ENCODE measurements at regions not wholly inside any gene's neighbourhood (a gene's known extent, or its start where the extent isn't known, plus 50 kb on each side); places are given as distances from the start of the nearest gene placed in this dataset.

DNA sequence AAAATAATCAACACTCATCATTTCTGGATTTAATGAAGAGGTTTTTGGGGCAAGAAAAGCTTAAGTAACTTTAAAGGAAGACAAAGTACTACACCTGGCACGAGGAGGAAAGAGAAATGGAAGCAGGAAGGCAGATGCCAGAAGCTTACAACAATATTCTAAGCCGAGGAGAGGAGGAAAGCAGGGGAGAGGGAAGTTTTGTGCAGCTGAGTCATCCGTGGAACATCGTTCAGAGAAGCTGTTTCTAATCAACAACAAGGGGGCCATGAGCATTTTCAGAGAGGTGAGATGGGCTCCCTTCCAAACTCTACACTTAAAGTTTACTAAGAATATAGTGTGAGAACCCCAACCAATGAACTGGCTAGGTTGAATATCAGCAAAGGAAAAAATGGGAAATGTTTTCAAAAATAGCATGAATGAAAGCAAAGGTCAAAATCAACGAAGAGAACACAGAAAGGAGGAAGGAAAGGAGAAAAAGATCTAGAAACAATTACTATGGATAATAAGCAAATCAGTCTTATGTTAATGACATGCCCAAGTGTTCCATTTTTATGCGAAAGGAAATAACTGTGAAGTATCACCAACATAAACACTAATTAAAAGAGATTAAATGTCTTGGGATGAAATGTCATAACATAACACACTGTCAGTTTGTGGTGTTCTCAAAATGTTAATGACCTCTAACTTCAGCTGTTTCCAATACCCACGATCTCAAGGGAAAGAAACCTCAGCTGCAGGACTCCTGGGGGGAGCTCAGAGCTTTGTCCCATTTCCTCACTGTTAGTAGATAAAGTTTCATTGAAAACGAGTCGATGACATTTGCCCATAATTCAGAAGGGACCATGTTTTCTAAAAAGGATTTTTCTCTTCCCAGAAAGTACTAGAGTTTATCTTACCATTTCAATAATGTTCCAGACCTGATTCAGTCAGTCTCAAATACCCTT, 203.4 kb upstream of the STXBP5 start:
- no peaks in the 10 kb centered on the region for H3K36me3 ChIP-seq
- H3K27ac ChIP-seq: no peak overlapping the region
- WGBS, 2 donors: 15 to 19% methylated on average over 9 of the region's 9 CpGs
- TF ChIP-seq CTCF (IDR thresholded peaks at IDR 0.05) (no peak), POLR2A (IDR thresholded peaks at IDR 0.05) (no peak), EP300 (IDR thresholded peaks at IDR 0.05) (no peak)
- no peaks in the 10 kb centered on the region for H3K27me3 ChIP-seq
- DNase-seq (ENCODE audit: low spot score in 2 of 2): no peak
- H3K4me1 ChIP-seq: peaks cover 0 to 14% (median 3%) of the 10 kb centered on the region in 4 donors
- H3K4me3 ChIP-seq: no peak overlapping the region
- H3K9me3 ChIP-seq: no peaks in the 10 kb centered on the region

DNA sequence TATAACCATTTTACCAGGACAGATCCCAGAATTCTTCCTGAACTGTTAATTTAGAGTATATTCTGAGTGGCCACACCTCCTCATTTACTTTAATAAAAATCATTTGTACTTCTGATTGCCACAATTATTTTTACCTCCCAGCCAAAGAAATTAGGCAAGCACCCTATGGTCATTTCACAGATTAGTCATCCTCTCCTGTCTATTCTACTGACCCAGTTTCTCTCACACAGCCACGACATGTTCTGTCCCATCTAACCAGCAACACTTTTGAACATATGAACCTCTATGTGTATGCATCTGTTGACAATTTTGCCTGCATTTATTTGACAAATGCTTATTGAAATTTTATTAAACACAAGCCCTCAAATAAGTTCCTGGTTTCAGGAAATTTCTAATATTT, 202.6 kb upstream of the STXBP5 start:
- WGBS, 2 donors: 60 to 64% methylated on average over 1 of the region's 1 CpG
- H3K27ac ChIP-seq: no peak overlapping the region
- no peaks in the 10 kb centered on the region for H3K9me3 ChIP-seq
- H3K36me3 ChIP-seq: no peaks in the 10 kb centered on the region
- H3K27me3 ChIP-seq: no peaks in the 10 kb centered on the region
- TF ChIP-seq POLR2A (IDR thresholded peaks at IDR 0.05) (no peak), EP300 (IDR thresholded peaks at IDR 0.05) (no peak), CTCF (IDR thresholded peaks at IDR 0.05) (no peak)
- no peak for DNase-seq (ENCODE audit: low spot score in 2 of 2)
- H3K4me1 ChIP-seq: peaks cover 0 to 14% (median 3%) of the 10 kb centered on the region in 4 donors
- H3K4me3 ChIP-seq: no peak overlapping the region

- no peak for DNase-seq (ENCODE audit: low spot score in 2 of 2)
- Histone ChIP-seq H3K36me3 (no peaks in the 10 kb centered on the region), H3K9me3 (no peaks in the 10 kb centered on the region), H3K4me1 (peaks cover 0 to 14% (median 3%) of the 10 kb centered on the region in 4 donors), H3K27me3 (no peaks in the 10 kb centered on the region), H3K27ac (no peak overlapping the region), H3K4me3 (no peak overlapping the region)
- TF ChIP-seq CTCF (IDR thresholded peaks at IDR 0.05) (no peak), POLR2A (IDR thresholded peaks at IDR 0.05) (no peak), EP300 (IDR thresholded peaks at IDR 0.05) (no peak)
Measured at GRCh38 chr6:147003186-147003585, 201.0 kb upstream of the STXBP5 start.

DNA sequence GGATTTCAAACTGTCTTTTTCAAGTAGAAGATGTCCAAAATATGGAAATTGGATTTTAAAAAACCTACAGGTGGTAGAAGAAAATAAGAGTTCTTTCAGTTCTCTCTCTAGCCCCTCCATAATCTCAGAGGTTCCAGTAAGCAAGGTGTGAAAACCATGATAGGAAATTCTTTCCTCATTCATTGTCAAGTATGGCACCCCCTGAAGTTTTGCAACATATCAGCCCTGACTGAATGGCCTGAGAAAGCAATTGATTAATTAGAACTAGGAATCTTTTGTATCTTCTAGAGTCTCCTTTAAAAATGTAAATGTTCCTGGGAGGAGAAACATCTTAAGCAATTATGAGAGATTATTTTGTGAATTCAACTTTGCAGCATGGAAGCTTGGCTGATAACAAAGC, 198.7 kb upstream of the STXBP5 start:
- no peaks in the 10 kb centered on the region for H3K9me3 ChIP-seq
- no peak for DNase-seq (ENCODE audit: low spot score in 2 of 2)
- H3K36me3 ChIP-seq: no peaks in the 10 kb centered on the region
- TF ChIP-seq CTCF (IDR thresholded peaks at IDR 0.05): no peak
- TF ChIP-seq EP300 (IDR thresholded peaks at IDR 0.05): no peak
- no peak for TF ChIP-seq POLR2A (IDR thresholded peaks at IDR 0.05)
- H3K4me3 ChIP-seq: no peak overlapping the region
- H3K27ac ChIP-seq: no peak overlapping the region
- H3K27me3 ChIP-seq: no peaks in the 10 kb centered on the region
- peaks cover 0 to 12% (median 2%) of the 10 kb centered on the region in 4 donors for H3K4me1 ChIP-seq

- no peaks in the 10 kb centered on the region for H3K27me3 ChIP-seq
- H3K4me1 ChIP-seq: no peaks in the 10 kb centered on the region
- no peaks in the 10 kb centered on the region for H3K9me3 ChIP-seq
- H3K4me3 ChIP-seq: no peak overlapping the region
- H3K36me3 ChIP-seq: no peaks in the 10 kb centered on the region
- DNase-seq (ENCODE audit: low spot score in 2 of 2): no peak
- TF ChIP-seq POLR2A (IDR thresholded peaks at IDR 0.05) (no peak), CTCF (IDR thresholded peaks at IDR 0.05) (no peak), EP300 (IDR thresholded peaks at IDR 0.05) (no peak)
- H3K27ac ChIP-seq: no peak overlapping the region
Measured at GRCh38 chr6:147007441-147007840, 196.8 kb upstream of the STXBP5 start.
